GM12892 (cell line): ENCODE measurements at regions not wholly inside any gene's neighbourhood (a gene's known extent, or its start where the extent isn't known, plus 50 kb on each side); places are given as distances from the start of the nearest gene placed in this dataset.

Experiments
- POLR2A ChIP-seq: IDR thresholded peaks from 2 replicates; pipeline ENCODE4 v1.6.1; 2011; ENCODE audit warnings: low read depth, low read length, control low read depth
- POLR2AphosphoS5 ChIP-seq: IDR thresholded peaks from 2 replicates; pipeline ENCODE4 v1.6.1; 2011; ENCODE audit warnings: low read depth, low read length, control low read depth

- TF ChIP-seq POLR2A (no peak), POLR2AphosphoS5 (no peak)
Measured at GRCh38 chr9:105118636-105119035, 125.8 kb upstream of the SLC44A1 start.
